Amygdala (tissue), 56 donors: ENCODE measurements at regions not wholly inside any gene's neighbourhood (a gene's known extent, or its start where the extent isn't known, plus 50 kb on each side); places are given as distances from the start of the nearest gene placed in this dataset.

ENCODE experiments used
- DNase-seq, 56 donors: peaks; one replicate each; lab custom pipeline; 2025; lab: John Stamatoyannopoulos, UW

GRCh38 chr3:61497463-61497862 lies 63.9 kb upstream of the PTPRG start:
- DNase-seq, result no peak

- DNase-seq, result no peak
These were observed 56.2 kb upstream of the PTPRG start for GRCh38 chr3:61505197-61505596.

- no peak for DNase-seq
These were observed 53.4 kb upstream of the PTPRG start for GRCh38 chr3:61507946-61508345.
